ENCODE measurements at regions not wholly inside any gene's neighbourhood (a gene's known extent, or its start where the extent isn't known, plus 50 kb on each side); places are given as distances from the start of the nearest gene placed in this dataset.

DNA sequence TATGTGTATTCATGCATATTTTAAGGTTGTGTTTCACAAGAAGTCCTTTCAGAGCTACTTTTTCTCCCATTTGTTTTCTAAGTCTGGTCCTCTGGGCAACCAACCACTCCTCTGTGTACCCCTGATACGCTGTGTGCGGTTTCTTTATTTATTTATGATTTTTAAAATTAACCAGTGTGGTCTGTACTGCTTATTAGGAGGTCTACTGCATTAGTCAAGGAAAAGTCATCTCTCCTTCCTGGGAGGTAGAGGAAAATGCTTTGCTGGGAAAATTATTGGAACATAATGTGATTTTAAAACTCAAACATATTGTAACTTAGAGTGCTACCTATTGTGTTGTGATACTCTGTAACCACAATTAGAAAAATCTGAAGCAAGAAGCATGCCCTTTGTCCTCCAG, 1404.3 kb downstream of the SUCLG1 start:
- TF ChIP-seq, protein P1, sequence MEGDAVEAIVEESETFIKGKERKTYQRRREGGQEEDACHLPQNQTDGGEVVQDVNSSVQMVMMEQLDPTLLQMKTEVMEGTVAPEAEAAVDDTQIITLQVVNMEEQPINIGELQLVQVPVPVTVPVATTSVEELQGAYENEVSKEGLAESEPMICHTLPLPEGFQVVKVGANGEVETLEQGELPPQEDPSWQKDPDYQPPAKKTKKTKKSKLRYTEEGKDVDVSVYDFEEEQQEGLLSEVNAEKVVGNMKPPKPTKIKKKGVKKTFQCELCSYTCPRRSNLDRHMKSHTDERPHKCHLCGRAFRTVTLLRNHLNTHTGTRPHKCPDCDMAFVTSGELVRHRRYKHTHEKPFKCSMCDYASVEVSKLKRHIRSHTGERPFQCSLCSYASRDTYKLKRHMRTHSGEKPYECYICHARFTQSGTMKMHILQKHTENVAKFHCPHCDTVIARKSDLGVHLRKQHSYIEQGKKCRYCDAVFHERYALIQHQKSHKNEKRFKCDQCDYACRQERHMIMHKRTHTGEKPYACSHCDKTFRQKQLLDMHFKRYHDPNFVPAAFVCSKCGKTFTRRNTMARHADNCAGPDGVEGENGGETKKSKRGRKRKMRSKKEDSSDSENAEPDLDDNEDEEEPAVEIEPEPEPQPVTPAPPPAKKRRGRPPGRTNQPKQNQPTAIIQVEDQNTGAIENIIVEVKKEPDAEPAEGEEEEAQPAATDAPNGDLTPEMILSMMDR (IDR thresholded peaks at IDR 0.05; ENCODE audit: low read depth, low read length, poor library complexity, severe bottlenecking), result no peak
- no peak for TF ChIP-seq EZH2phosphoT487 (IDR thresholded peaks at IDR 0.05; ENCODE audit: borderline replicate concordance, low read length)

Measured in DOHH2 (cell line).